GM23338 (cell line): ENCODE measurements at regions not wholly inside any gene's neighbourhood (a gene's known extent, or its start where the extent isn't known, plus 50 kb on each side); places are given as distances from the start of the nearest gene placed in this dataset.

Experiments
- ATAC-seq: fragments of 200-7000 bp; cut with Tn5 transposase; 3 replicates; pipeline ENCODE4 v1.9.1; 2020
- DNase-seq: peaks from one replicate; pipeline ENCODE4 v3.0.0-alpha.2; 2015; ENCODE audit warnings: low spot score
- H2AFZ ChIP-seq: fragments of 200-600 bp; sonication (generic); 2 replicates; pipeline ENCODE4 v1.8.0; 2016; ENCODE audit warnings: antibody characterized with exemption, mild to moderate bottlenecking, moderate library complexity
- H3F3A ChIP-seq: fragments of 200-600 bp; sonication (generic); replicated peaks from 2 replicates; pipeline ENCODE4 v1.8.0; 2017; ENCODE audit warnings: antibody characterized with exemption, mixed run types, low read depth
- H3K27ac ChIP-seq: fragments of 200-600 bp; sonication (generic); 2 replicates; pipeline ENCODE4 v1.6.1; 2016; ENCODE audit warnings: low read depth
- H3K27me3 ChIP-seq: fragments of 200-600 bp; sonication (generic); 2 replicates; pipeline ENCODE4 v1.8.0; 2016; ENCODE audit warnings: mild to moderate bottlenecking, mixed run types, moderate library complexity; ENCODE audit not compliant: insufficient read depth
- H3K36me3 ChIP-seq: fragments of 200-600 bp; sonication (generic); 2 replicates; pipeline ENCODE4 v1.8.0; 2016; ENCODE audit warnings: mild to moderate bottlenecking; ENCODE audit not compliant: insufficient read depth
- H3K4me1 ChIP-seq: fragments of 200-600 bp; sonication (generic); 2 replicates; pipeline ENCODE4 v1.8.0; 2016; ENCODE audit warnings: mild to moderate bottlenecking, moderate library complexity; ENCODE audit not compliant: insufficient read depth
- H3K4me2 ChIP-seq: fragments of 200-600 bp; sonication (generic); 2 replicates; pipeline ENCODE4 v1.7.1; 2017; ENCODE audit warnings: mixed run types
- H3K4me3 ChIP-seq: fragments of 200-600 bp; sonication (generic); 2 replicates; pipeline ENCODE4 v1.6.1; 2016; ENCODE audit warnings: mixed run types
- H3K79me2 ChIP-seq: fragments of 200-600 bp; sonication (generic); replicated peaks from 2 replicates; pipeline ENCODE4 v1.8.0; 2017; ENCODE audit warnings: mild to moderate bottlenecking; ENCODE audit not compliant: insufficient read depth
- H3K9me2 ChIP-seq: fragments of 200-600 bp; sonication (generic); 2 replicates; pipeline ENCODE4 v1.8.0; 2017; ENCODE audit not compliant: insufficient read depth
- H4K20me1 ChIP-seq: fragments of 200-600 bp; sonication (generic); replicated peaks from 2 replicates; pipeline ENCODE4 v1.8.0; 2017; ENCODE audit warnings: mild to moderate bottlenecking; ENCODE audit not compliant: insufficient read depth
- H3K27ac Mint-ChIP-seq: 2 replicates; pipeline ENCODE4 v1.8.0; 2020; ENCODE audit warnings: inconsistent platforms, mild to moderate bottlenecking, moderate library complexity, mixed read lengths
- H3K27me3 Mint-ChIP-seq: 3 replicates; pipeline ENCODE4 v1.8.0; 2022; ENCODE audit warnings: low read depth, mild to moderate bottlenecking, moderate library complexity, mixed read lengths, inconsistent platforms; ENCODE audit not compliant: insufficient read depth, poor library complexity
- H3K36me3 Mint-ChIP-seq: 3 replicates; pipeline ENCODE4 v1.8.0; 2021; ENCODE audit warnings: low read depth, mild to moderate bottlenecking, inconsistent platforms, moderate library complexity, mixed read lengths
- H3K4me1 Mint-ChIP-seq: 3 replicates; pipeline ENCODE4 v1.8.0; 2020; ENCODE audit warnings: mild to moderate bottlenecking, inconsistent platforms, mixed read lengths
- H3K4me3 Mint-ChIP-seq: 3 replicates; pipeline ENCODE4 v1.8.0; 2021; ENCODE audit warnings: moderate library complexity, mild to moderate bottlenecking, inconsistent platforms, mixed read lengths
- H3K9me3 Mint-ChIP-seq: 3 replicates; pipeline ENCODE4 v1.8.0; 2020; ENCODE audit warnings: moderate library complexity, mild to moderate bottlenecking, inconsistent platforms, mixed read lengths
- CREB1 ChIP-seq: fragments of 250-450 bp; sonication (Bioruptor Pico); IDR thresholded peaks from 2 replicates; pipeline ENCODE4 v1.5.0; 2020; ENCODE audit warnings: low read depth, mild to moderate bottlenecking, moderate library complexity
- CTCF ChIP-seq, 2 experiments: fragments of 200-600 bp in 1 of 2; sonication (generic) in 1 of 2; conservative IDR thresholded peaks; 2 replicates each; pipeline versions ENCODE4 v1.5.1 to v1.6.1; 2016 to 2017; ENCODE audit warnings: antibody characterized with exemption in 2 of 2, low read depth in 2 of 2, mild to moderate bottlenecking in 2 of 2, moderate library complexity in 1 of 2
- ETS1 ChIP-seq: IDR thresholded peaks from 2 replicates; pipeline ENCODE4 v1.6.1; 2016; ENCODE audit warnings: antibody characterized with exemption
- EZH2 ChIP-seq: fragments of 200-600 bp; sonication (generic); IDR thresholded peaks from one replicate; pipeline ENCODE4 v1.8.0; 2017; ENCODE audit warnings: antibody characterized with exemption, mild to moderate bottlenecking, low read depth; ENCODE audit not compliant: unreplicated experiment
- EZH2phosphoT487 ChIP-seq: fragments of 200-600 bp; sonication (generic); IDR thresholded peaks from one replicate; pipeline ENCODE4 v1.8.1; 2018; ENCODE audit warnings: antibody characterized with exemption; ENCODE audit not compliant: unreplicated experiment
- JUNB ChIP-seq: IDR thresholded peaks from one replicate; pipeline ENCODE4 v1.6.1; 2016; ENCODE audit warnings: antibody characterized with exemption; ENCODE audit not compliant: unreplicated experiment
- NANOG ChIP-seq: IDR thresholded peaks from 2 replicates; pipeline ENCODE4 v1.6.1; 2016; ENCODE audit warnings: antibody characterized with exemption, borderline replicate concordance
- POLR2AphosphoS5 ChIP-seq: IDR thresholded peaks from 2 replicates; pipeline ENCODE4 v1.6.1; 2016; ENCODE audit warnings: antibody characterized with exemption, low read depth
- REST ChIP-seq: IDR thresholded peaks from one replicate; pipeline ENCODE4 v1.6.1; 2018; ENCODE audit warnings: antibody characterized with exemption; ENCODE audit not compliant: unreplicated experiment
- STAT1 ChIP-seq: IDR thresholded peaks from one replicate; pipeline ENCODE4 v1.6.1; 2016; ENCODE audit warnings: antibody characterized with exemption; ENCODE audit not compliant: unreplicated experiment
- ZNF114 ChIP-seq: fragments of 250-450 bp; sonication (Bioruptor Pico); IDR thresholded peaks from 2 replicates; pipeline ENCODE4 v1.5.0; 2020; ENCODE audit warnings: mild to moderate bottlenecking, moderate library complexity
- ZNF331 ChIP-seq: fragments of 250-450 bp; sonication (Bioruptor Pico); IDR thresholded peaks from 2 replicates; pipeline ENCODE4 v1.5.0; 2020; ENCODE audit warnings: low read depth, mild to moderate bottlenecking, moderate library complexity
- ZNF462 ChIP-seq: fragments of 250-450 bp; sonication (Bioruptor Pico); IDR thresholded peaks from 2 replicates; pipeline ENCODE4 v1.5.0; 2020; ENCODE audit warnings: mild to moderate bottlenecking, moderate library complexity

- TF ChIP-seq ZNF114 (CRISPR knock-in tag) (no peak), CREB1 (no peak)
Observed at GRCh38 chr15:69636169-69636915, 183.7 kb downstream of the RPLP1 start (continued).

- H3K27ac Mint-ChIP-seq = no peak overlapping the region
- no peak for ATAC-seq
- TF ChIP-seq POLR2AphosphoS5 (no peak), NANOG (no peak), JUNB (no peak), STAT1 (no peak), ETS1 (no peak), CTCF (conservative IDR thresholded peaks at IDR 0.05; ENCODE audit: low read depth in 2 of 2) (no peak), EZH2phosphoT487 (no peak), ZNF114 (CRISPR knock-in tag) (no peak), EZH2 (no peak), CREB1 (no peak), ZNF462 (CRISPR knock-in tag) (no peak), REST (no peak), ZNF331 (CRISPR knock-in tag) (no peak)
- H3K27ac ChIP-seq = no peak overlapping the region
- peaks cover 13% of the 10 kb centered on the region; the same call in 2 of the 3 replicates for H3K9me3 Mint-ChIP-seq
- H3K4me3 Mint-ChIP-seq = no peak overlapping the region
- no peaks in the 10 kb centered on the region for H3K9me2 ChIP-seq
- H3K36me3 ChIP-seq = no peaks in the 10 kb centered on the region
- no peak overlapping the region for H2AFZ ChIP-seq
- no peak overlapping the region for H3K4me3 ChIP-seq
- no peaks in the 10 kb centered on the region for H3K27me3 ChIP-seq
- H3K36me3 Mint-ChIP-seq = no peaks in the 10 kb centered on the region; the same call in 2 of the 3 replicates
- H3K4me1 Mint-ChIP-seq = no peaks in the 10 kb centered on the region
- H3K27me3 Mint-ChIP-seq = peaks cover 9% of the 10 kb centered on the region
- no peak for DNase-seq
- H3K4me1 ChIP-seq = no peaks in the 10 kb centered on the region
- H3F3A ChIP-seq = no peaks in the 10 kb centered on the region
- H4K20me1 ChIP-seq = no peaks in the 10 kb centered on the region
- H3K4me2 ChIP-seq = no peak overlapping the region
- H3K79me2 ChIP-seq = no peaks in the 10 kb centered on the region
Observed at GRCh38 chr15:69637818-69638217, 185.2 kb downstream of the RPLP1 start.
